ENCODE measurements at regions not wholly inside any gene's neighbourhood (a gene's known extent, or its start where the extent isn't known, plus 50 kb on each side); places are given as distances from the start of the nearest gene placed in this dataset.
"Not testable (repeated sequence)": the region's sequence is repeated elsewhere in the genome, so short reads cannot be mapped to it uniquely, and the experiment has no call there.

DNA sequence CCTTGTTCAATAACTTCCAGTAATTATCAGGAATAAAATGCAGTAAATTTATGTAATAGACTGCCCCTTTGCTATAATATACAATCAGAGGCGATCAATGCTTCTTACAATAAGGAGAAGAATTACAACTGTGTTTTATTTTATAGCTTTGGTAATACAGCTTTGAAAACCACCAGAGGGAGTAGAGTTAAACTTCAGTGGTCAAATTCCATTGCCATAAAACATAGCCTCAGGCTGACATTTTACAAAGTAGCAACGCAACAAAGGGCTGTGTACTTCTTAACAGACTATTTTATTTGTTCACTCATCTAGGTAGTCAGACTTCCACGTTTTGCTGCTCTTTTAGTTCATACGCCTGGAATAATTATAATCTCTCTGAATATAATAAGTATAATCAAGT is 58.5 kb downstream of the TEX13C start:
- DNase-seq (ENCODE audit: low read depth) = no peak

DNA sequence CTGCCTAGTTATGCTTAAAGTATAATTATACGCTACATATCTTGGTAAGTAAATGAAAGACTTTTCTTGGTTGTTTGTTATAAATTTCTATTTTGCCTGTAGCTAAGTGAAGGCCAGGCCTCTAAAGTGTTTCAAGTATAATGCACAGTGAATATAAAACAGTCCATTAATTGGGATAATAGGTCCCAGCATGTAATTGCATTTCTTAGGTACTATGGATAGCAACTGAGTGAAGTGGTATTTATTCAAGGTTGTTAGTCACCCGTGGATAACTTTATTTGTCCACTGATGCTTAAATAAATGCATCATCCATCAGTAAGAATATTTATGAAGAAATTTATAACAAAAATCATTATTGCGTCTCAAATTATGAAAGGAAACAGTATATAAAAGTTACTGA is 59.1 kb downstream of the TEX13C start:
- DNase-seq (ENCODE audit: low read depth) = no peak

DNA sequence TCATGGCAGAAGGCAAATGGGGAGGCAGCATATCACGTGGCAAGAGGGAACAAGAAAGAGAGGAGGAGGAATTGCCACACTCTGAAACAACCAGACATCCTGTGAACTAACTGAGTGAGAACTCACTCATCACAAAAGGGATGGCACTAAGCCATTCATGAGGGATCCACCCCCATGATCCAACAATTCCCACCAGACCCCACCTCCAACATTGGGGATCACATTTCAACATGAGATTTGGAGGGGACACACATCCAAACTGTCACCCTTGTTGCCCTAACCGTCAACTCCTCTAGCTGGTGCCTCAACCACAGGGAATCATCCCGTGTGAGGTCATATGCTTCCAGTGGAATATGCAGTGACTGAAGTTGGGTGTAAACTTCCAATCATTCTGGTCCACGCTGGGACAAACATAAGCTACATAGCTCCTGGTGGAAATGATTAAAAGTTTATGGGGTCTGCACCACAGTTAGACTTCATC is 62.5 kb downstream of the TEX13C start:
- no peak for DNase-seq (ENCODE audit: low read depth)

DNA sequence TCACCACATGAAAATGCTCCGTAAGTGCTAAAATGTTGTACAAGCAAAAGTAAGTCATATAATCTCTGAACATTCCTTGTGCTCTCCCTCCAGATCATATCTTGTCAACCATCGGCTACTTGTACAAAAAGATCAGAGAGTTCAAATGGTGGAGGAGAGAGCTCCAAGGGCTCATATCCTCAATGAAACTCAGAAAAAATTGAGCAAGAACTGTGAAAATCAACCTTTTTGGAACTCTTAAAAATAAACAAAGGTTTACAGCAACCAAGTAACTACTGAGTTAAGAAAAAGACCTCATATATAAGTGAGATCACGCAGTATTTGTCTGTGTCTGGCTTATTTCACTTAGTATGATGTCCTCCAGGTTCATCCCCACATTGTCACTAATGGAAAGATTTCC is 63.2 kb downstream of the TEX13C start:
- DNase-seq (ENCODE audit: low read depth) = no peak

DNA sequence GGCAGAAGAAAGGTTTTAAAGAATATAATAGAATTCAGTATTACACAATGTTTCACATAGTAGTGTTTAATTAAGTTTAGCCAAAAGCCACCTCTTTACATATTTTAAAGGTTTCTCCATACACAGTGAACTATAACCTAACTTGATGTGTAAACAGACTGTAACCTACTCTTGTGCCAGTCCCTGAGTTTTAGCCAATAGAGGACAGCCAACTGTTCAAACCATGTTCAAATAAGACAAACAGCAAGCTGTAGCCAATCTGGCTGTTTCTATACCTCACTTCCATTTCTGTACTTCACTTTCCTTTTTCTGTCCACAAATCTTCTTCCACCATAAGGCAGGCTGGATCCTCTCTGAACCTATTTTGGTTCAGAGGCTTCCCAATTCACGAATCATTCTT is 65.2 kb downstream of the TEX13C start:
- no peak for DNase-seq (ENCODE audit: low read depth)

DNA sequence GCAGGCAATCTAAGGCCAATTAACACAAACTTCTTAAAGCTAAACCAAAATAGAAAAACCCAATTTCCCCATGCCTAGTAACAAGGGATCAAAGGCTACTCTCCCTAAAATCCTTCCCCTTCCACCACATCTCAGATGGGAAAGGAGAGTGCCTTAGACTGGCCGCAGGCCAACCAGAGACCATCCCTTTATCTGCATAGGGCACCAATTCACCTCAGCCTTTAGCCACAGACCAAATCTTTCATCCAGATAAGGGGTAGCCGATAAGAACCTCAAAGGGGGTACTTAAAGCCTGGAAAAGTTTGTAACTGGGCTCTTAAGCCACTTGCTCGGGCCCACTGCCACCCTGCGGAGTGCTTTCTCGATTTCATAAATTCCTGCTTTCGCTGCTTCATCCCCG is 68.3 kb downstream of the TEX13C start:
- no peak for DNase-seq (ENCODE audit: low read depth)

DNA sequence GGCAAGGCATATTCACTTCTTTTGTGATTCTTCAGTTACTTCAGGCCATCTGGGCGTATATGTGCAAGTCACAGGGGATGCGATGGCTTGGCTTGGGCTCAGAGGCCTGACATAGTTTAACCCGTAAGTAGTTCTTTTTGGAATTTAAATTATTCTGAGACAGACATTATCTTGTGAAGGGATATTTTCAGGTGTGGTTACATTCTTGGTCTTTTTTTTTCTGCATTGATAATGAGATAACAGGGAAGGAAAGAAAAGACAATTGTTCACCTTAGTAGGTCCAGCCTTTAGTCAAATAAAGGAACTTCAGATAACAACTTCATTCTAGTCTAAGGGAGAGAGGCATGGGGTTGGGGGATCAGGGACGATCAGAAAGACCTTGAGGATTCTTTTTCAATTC is 74.8 kb downstream of the TEX13C start:
- DNase-seq (ENCODE audit: low read depth) = no peak

DNA sequence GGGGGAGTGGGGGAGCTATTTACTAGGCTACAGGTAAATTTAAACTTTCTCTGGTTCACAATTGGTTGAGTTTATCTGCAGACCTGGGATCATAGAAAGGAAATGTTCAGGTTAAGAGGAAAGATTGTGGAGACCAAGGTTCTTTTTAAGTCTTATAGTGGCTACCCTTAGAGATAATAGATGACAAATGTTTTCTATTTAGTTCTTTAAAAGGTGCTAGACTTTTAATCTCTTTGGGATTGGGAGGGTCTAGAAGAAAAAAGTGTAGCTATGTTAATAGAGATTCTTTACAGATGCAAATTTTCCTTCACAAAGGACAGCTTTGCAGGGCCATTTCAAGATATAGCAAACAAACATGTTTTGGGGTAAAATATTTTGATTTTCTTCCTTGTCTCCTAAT is 76.0 kb downstream of the TEX13C start:
- no peak for DNase-seq (ENCODE audit: low read depth)

DNA sequence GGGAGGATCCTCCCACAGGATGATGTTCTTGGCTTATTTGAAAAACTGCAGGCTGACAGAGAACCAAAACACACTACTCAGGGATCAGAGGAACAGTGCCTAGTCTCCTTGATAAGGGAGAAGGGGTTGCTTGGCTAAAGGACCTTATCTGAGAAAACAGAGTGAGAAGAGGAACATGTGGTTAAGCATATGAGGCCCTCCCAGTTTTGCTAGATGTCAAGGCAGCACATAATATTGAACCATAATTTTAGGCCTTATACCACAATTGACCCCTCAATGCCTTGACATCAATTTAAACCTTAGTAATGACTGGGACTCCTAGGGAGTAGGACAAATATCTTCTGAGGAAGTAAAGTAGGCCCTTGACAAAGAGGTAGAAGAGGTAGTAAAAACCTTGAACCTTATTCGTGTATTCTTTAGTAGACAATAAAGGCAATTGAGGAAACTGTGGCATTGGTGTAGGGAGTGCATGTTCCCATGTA is 79.3 kb downstream of the TEX13C start:
- DNase-seq (ENCODE audit: low read depth) = no peak

DNA sequence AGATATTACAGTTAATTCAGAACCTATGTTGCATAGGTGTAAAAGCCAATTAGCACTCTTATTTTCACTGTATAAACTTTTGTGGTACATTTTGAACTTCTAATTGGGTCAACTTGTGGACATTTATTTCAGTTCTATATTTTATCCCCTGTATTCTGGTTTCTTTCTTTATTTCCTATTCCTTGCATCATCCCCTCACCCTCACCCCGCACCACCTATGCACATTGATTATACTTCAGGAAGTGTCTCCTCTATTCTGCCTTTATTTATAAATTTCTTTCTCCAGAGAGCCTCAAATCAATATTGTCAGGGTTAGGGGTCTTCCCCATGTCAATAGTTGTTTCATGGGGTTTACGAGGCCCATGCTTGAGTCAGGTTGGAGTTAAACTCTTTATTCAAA is 83.1 kb downstream of the TEX13C start:
- no peak for DNase-seq (ENCODE audit: low read depth)

DNA sequence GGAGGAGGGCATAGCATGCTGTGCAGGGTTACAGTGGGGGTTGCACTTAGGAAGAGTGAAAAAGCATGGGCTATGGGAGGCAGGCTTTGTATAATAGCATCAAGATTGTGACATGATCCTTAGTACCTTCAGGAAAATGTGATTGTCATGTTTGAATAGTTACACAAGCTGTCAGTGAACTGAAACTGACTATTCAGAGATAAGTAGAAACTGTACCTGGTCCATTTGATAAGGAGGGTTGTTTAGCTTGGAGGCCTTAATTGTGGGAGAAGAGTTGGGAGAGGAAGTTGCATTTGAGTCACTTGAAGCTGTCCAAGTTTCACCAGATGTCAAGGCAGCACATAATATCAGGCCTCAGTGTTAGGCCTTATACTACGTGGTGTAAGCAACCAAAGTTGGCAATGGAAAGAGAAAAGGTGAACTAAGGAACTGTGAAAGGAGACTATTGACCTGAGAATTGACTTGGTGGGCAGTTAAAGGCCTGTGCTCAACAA is 85.0 kb downstream of the TEX13C start:
- no peak for DNase-seq (ENCODE audit: low read depth)

DNA sequence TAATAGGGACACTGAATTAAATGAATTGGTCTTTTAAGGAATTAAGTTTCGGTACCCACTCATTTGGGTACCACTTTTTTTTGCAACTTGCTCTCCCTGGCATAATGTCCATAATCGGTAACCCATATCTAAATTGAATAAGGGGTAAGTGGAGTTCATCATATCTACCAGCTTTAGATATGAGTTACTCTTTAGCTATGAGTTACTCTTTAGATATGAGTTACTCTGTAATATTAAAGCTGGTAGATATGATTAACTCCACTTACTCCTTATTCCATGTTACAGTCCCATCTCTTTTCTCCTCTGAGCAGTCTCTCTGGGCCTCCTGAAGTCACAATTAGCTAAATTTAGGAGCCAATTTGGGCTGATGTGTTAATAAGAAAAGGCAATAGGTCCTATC is 85.7 kb downstream of the TEX13C start:
- no peak for DNase-seq (ENCODE audit: low read depth)

DNA sequence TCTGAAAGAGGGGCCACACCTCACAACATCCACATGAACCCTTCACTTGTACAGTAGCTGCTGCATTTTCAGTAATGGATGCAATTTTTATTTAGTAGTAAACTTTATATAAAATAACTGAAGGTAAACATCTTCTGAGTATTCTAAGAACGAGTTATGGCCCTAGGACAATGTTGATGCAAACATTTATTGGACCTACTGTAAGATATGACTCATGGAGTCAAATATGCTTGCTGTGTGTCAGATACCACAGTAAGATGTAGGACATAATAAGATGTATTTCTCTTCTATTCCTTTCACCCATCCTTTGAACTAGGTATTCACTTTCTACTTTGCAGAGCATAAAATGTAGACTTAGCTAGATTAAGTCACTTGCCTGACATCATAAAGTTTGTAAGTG is 87.6 kb downstream of the TEX13C start:
- no peak for DNase-seq (ENCODE audit: low read depth)

DNA sequence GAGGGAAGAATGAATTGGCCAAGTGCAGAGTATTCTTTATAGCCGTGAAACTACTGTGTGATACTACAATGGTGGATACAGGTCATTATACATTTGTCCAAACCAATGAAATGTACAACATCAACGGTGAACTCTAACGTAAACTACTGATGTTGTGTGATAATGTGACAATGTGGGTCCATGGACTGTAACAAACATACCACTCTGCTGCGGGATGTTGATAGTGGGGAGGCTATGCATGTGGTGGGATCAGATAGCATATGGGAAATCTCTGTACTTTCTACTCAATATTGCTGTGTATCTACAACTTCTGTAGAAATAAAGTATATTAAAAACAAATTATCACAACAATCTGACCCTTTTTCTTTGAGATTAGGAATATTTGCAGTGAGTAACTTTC is 101.1 kb downstream of the TEX13C start:
- no peak for DNase-seq (ENCODE audit: low read depth)

DNA sequence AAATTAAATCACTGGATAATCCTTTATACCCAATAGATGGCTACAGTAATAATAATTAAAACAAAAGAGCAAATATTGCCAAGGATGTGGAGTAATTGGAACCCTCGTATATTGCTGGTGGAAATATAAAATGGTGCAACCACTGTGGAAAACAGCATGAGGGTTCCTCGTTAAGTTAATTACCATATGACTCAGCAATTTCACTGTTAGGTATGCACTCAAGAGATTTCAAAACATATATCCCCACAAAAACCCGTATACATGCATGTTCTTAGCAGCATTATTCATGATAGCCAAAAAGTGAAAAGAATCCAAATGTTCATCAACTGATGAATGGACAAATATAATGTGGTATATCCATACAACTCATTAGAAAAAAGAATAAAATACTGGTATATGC is 103.3 kb downstream of the TEX13C start:
- DNase-seq (ENCODE audit: low read depth) = no peak

DNA sequence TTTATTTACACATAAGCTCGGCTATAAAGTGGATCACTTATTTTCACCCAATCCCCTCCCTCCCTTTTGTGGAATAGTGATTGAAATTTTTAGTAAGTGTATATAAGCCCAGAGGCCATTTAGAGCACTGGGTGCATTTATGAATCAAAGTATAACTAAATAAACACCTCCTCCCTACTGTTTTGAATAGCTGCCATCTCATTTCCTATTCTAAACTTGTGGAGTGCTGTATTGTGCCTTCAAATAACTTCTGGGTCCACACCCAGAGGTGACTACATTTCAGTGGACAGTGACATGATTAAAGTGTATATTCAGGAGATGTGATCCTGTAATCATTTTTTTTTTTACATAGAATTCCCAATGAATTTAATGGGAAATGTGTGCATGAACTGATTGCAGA is 104.9 kb downstream of the TEX13C start:
- no peak for DNase-seq (ENCODE audit: low read depth)

DNA sequence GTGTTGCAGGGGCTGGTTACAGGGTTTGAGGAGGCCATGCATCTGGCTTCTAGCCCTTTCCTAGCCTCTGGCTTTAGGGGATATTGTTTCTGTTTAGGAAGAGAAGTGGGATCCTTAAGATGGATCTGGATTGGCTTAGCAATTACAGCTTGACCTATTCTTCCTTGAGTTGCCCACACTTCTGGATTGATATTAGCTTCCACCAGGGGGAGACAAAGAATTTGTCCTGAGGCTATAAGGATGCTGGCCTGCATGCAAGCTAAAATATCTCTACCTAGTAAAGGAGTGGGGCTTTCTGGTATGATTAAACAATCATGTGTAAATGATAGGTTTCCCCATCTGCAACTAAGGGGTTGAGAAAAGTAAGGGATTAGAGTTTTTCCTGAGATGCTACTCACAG is 117.2 kb downstream of the TEX13C start:
- peak; percentile 38 for DNase-seq (ENCODE audit: low read depth)

DNA sequence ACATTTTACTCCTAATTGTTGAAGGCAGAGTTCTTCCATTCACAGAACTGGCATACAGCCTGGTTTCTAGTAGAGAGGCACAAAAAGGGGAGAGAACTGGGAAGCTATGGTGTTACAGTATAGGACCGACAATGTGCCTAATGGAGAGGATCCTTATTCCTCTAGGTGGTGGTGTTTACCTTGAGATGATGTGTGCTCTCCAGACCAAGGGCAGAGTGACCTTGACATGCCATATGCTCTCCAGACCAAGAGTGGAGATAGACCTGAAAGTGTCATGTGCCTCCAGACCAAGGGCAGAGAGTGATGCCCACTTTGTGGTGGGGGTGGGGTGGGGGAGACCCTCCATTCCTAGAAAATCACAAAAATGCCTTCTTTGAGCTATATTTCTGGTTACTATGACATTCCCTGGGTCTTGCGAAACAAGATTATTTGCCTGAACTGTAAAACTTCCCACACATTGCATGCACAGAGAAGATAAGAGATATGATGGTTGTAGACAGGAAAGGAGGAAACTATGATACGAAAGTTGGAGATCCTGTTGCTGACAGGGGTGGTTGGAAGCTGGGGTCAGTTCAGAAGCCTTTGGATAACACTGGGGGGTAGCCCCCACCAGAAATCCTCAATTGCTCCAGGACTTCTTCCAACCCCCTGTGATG is 119.7 kb downstream of the TEX13C start:
- peak; percentile 9 for DNase-seq (ENCODE audit: low read depth)

DNA sequence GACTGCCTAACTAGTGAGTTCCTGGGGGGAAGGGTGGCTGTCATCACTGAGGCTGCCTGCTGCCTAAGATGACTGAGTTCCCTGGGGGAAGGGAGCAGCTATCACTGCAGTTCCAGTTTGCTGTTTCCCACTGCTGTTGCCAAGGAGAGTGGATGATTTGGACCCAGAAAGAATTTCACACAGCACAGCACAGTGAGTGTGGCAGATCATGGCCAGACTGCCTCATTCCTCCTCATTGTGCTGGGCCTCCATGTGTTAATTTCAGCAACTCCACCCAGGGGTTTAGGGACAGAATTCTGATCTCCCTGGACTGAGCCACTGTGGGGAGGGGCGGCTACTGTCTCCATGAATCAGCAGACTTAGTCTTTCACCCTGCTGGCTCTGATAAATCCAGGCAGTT is 125.0 kb downstream of the TEX13C start:
- DNase-seq (ENCODE audit: low read depth) = peak; percentile 14

DNA sequence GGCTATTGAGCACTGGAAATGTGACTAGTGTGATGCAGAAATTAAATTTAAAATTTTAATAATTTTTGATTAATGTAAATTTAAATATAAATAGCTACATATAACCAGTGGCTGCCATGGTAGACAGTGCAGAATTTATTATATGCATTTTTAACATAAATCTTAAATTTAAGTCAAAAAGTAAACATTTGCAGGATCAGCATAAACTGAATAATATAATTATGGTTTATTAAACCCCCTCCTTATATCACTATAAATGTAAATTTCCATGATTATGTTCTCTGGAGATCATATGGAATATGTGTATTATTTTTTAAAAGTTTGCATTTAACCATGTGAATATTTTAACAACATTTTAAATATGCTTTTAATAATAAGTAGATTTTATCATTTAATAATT is 155.8 kb downstream of the TEX13C start:
- no peak for DNase-seq (ENCODE audit: low read depth)

DNA sequence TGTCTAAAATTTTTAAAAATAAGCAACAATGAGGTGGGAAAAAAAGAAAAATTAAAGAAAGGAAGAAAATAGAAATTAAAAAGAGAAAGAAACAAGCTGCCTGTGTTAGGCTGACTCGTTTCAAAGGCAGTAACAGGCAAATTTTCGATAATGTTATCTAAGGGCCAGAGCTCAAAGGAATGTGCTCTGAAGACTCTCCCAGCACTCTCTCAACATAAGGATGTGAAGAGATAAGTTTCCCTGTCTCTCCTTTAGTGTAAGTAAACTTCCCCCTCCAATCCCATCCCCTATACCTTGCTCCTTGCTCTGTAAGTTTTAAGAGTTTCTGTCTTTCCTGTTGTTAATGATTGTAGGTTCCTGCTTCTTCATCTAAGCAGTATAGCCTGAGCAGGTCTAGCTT is 172.8 kb downstream of the TEX13C start:
- no peak for DNase-seq (ENCODE audit: low read depth)

DNA sequence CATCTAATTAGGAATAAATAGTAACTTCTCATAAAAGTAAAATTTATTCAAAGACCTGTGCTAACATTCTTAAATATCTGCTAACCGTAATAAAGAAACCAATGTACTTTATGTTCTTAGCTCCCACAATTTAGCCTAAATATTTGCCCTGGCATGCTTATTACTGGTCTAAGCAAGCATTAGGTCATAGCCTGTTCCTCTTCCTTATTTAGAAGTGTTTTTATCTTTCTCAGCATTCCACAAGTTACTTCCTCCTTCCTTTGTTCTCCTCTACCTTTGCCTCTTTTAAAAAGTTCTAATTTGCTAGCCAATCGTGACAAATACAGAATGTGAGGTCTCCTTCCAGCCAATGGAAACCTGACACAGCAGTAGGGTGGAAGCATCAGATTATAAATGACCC is 173.3 kb downstream of the TEX13C start:
- not testable (repeated sequence) for DNase-seq (ENCODE audit: low read depth)

DNA sequence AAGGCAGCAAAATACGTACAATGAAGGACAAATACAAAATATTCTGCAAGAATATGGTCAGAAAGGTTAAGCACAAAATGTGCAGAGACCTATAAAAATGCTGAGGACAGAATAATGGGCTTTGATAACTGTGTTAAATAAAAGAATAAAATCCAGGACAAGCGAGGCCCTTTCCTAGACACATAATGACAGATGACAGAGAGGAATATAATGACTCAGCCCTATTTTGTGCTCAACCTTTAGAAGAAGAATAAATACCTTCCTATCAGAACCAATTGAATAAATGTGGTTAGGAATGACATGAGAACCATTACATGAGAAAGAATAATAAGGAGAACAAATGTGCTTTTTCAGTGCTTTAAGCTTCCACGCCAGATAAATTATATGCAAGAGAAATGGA is 178.0 kb downstream of the TEX13C start:
- no peak for DNase-seq (ENCODE audit: low read depth)

DNA sequence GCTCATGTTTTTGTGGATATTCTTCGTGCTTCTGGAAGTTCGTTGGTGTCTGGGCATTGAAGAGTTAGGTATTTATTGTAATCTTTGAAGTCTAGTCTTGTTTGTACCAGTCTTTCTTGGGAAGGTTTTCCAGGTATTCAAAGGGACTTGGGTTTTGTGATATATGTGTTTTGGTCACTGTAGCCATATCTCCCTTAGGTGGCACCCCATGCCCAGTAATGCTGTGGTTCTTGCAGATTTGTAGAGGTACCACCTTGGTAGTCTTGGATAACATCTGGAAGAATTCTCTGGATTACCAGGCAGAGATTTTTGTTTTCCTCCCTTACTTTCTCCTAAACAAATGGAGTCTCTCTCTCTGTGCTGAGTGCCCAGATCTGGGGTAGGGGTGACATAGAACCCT is 184.1 kb downstream of the TEX13C start:
- no peak for DNase-seq (ENCODE audit: low read depth)

Data from iris pigment epithelial cell (primary cell).